HG03066 (cell line): ENCODE measurements at regions not wholly inside any gene's neighbourhood (a gene's known extent, or its start where the extent isn't known, plus 50 kb on each side); places are given as distances from the start of the nearest gene placed in this dataset.

ENCODE experiments used
- ATAC-seq: cut with Tn5 transposase; IDR thresholded peaks from one replicate; pipeline ENCODE4 v1.9.1; 2021; ENCODE audit warnings: low read depth; ENCODE audit not compliant: unreplicated experiment

DNA sequence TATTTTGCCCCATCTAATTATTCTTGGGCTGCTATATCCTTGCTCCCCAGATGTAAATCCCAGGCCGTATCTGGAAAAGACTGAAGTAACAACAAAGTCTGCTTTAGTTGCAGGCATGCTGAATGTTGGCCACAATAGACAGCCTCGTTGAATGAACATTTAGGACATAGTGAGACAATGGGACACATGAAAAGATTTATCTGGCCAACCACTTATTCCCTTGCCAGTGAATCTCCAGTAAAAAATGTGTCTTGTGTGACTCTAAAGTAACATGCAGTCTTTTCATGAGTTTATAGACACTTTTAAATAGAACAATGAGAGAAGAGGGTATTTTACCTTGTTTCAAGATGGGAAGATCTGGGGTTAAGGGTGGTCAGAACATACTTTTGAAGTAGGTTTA lies 60.2 kb upstream of the STXBP6 start:
- no peak for ATAC-seq

GRCh38 chr14:25108959-25109358 lies 59.0 kb upstream of the STXBP6 start:
- ATAC-seq: no peak

GRCh38 chr14:25108291-25108690 lies 58.3 kb upstream of the STXBP6 start:
- no peak for ATAC-seq

DNA sequence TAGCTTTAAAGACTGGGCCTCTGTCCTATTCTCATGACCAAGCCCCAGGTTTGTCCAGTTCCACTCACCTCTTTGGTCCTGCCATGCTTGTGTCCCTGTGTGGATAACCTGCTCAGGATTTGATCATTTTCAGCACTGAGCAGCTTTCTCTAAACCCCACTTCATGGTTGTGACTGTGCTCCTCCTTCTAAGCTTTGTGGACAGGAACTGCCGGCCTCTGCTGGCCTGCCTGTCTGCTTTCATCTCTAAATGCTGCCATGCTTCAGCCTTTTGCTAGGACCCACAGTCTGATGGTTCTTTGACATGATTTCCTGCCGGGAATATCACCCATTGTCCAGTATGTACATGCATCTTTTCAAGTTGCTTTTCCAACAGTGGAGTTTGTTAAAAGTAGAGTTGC lies 53.9 kb upstream of the STXBP6 start:
- no peak for ATAC-seq

DNA sequence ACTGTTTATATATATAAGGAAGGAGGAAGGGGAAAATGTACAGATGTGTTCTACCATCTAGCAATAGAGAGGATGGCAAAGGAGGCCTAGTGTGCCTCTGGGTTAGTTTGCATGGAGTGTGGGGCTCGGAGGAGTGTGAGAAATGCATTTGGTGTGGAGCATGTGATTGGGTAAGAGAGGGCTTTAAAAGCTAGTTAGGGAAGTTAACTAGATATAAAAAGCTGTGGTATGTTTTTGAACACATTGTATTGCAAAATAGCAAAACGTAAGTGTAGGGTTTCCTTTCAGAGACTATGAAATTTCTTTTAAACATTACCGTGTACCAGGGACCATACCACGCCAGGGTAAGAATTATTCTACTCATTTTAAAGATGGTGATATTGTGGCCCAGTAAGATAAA lies 53.3 kb upstream of the STXBP6 start:
- no peak for ATAC-seq

- ATAC-seq: no peak
These were observed 52.8 kb upstream of the STXBP6 start for GRCh38 chr14:25102788-25103187.

DNA sequence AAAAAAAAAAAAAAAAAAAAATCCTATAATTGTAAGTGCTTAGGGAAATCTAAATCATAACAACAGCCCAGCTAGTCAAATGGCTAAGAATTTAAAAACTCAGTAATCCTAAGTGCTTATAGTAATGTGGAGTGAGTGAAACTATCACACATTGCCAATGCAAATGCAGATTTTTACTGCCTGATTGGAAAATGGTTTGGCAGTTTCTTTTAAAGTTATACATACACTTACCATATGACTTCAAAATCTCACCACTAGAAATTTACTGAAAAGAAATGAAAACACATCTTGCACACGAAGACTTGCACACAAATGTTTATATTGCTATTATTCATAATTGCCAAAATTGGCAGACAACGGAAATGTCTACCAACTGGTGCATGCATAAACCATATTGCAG lies 51.3 kb upstream of the STXBP6 start:
- no peak for ATAC-seq
